ENCODE measurements at regions not wholly inside any gene's neighbourhood (a gene's known extent, or its start where the extent isn't known, plus 50 kb on each side); places are given as distances from the start of the nearest gene placed in this dataset.

- in situ Hi-C loops (cut with HindIII; ENCODE audit: low sequenced_read_pairs), result no loop called here
- H3K4me3 ChIP-seq (ENCODE audit: low read depth, low read length), result peak overlapping the region; percentile 83
- TF ChIP-seq, protein P1, sequence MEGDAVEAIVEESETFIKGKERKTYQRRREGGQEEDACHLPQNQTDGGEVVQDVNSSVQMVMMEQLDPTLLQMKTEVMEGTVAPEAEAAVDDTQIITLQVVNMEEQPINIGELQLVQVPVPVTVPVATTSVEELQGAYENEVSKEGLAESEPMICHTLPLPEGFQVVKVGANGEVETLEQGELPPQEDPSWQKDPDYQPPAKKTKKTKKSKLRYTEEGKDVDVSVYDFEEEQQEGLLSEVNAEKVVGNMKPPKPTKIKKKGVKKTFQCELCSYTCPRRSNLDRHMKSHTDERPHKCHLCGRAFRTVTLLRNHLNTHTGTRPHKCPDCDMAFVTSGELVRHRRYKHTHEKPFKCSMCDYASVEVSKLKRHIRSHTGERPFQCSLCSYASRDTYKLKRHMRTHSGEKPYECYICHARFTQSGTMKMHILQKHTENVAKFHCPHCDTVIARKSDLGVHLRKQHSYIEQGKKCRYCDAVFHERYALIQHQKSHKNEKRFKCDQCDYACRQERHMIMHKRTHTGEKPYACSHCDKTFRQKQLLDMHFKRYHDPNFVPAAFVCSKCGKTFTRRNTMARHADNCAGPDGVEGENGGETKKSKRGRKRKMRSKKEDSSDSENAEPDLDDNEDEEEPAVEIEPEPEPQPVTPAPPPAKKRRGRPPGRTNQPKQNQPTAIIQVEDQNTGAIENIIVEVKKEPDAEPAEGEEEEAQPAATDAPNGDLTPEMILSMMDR (IDR thresholded peaks at IDR 0.05; ENCODE audit: low read depth, low read length), result no peak
- DNase-seq (ENCODE audit: low read depth, low spot score), result peak; percentile 100
Measured at GRCh38 chr6:26285143-26286134, 79.6 kb upstream of the BTN3A2 start.

DNA sequence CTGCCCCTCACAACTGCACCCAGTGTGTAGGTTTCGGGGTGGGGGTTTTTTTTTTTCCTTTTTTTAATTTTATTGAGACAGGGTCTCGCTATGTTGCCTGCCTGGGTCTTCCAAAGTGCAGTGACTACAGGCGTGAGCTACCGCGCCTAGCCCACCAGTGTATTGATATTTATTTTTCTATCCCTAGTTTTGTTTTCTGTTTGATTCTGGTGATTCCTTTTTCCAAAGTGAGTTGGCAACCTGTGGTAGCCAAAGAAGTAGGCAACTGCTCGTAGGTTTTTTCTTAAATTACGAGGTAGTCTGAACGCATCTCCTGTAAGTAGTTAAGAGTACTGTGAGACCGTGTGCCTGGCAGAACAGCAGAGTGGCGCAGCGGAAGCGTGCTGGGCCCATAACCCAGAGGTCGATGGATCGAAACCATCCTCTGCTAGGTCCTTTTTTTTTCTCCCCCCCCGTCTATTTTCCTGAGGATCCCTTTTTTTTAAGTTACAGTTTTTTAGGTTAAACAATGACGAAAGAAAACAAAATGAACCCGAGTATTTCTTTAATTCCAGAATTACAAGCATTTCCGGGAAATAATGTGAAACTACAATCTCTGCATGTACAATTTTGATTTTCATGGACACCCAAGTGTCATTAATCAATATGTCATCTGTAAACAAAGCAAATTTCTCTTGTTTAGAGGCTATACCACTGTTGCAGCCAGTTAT, 78.7 kb upstream of the BTN3A2 start:
- in situ Hi-C loops (cut with HindIII; ENCODE audit: low sequenced_read_pairs), result no loop called here
- peak overlapping the region; percentile 83 for H3K4me3 ChIP-seq (ENCODE audit: low read depth, low read length)
- DNase-seq (ENCODE audit: low read depth, low spot score), result peak; percentile 76
- TF ChIP-seq, protein P1 (IDR thresholded peaks at IDR 0.05; ENCODE audit: low read depth, low read length), result no peak

DNA sequence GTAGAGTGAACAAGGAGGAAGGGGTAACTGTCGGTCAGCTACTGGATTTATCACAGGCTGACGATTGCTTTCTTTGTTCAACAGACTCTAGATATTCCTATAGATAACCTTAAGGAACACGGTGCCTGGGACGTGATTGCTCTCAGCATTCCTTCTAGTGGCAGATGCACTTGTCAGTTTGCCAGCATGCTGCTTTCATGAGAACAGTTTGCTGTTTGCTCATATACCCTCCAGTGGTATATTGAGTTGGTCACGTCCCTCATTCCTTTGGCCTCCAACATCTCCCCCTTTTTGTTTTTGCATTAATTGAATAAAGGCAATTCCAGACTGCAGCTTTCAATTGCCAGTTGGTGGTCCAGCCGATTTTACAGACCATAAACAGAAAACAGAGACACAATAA, 76.8 kb upstream of the BTN3A2 start:
- DNase-seq (ENCODE audit: low read depth, low spot score), result no peak
- no peak overlapping the region for H3K4me3 ChIP-seq (ENCODE audit: low read depth, low read length)
- in situ Hi-C loops (cut with HindIII; ENCODE audit: low sequenced_read_pairs), result no loop called here
- TF ChIP-seq, protein P1 (IDR thresholded peaks at IDR 0.05; ENCODE audit: low read depth, low read length), result no peak

DNA sequence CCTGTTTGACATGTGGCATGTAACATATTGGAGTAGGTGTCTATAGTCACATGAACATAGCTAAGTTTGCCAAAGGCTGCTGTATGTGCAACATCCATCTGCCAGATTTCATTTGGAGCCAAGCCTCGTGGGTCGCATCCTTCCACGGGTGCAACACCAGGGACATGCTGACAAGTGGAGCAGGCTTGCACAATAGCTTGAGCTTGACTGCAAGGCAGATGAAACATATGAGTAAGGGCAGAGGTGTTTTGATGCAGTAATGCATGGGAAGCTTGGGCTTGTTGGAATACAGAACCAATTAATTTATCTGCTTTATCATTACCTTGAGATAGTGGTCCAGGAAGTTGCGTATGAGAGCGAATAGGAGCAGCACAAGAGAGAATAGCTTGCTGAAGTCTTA, 74.1 kb upstream of the BTN3A2 start:
- DNase-seq (ENCODE audit: low read depth, low spot score), result no peak
- in situ Hi-C loops (cut with HindIII; ENCODE audit: low sequenced_read_pairs), result no loop called here
- TF ChIP-seq, protein P1 (IDR thresholded peaks at IDR 0.05; ENCODE audit: low read depth, low read length), result no peak
- H3K4me3 ChIP-seq (ENCODE audit: low read depth, low read length), result no peak overlapping the region

DNA sequence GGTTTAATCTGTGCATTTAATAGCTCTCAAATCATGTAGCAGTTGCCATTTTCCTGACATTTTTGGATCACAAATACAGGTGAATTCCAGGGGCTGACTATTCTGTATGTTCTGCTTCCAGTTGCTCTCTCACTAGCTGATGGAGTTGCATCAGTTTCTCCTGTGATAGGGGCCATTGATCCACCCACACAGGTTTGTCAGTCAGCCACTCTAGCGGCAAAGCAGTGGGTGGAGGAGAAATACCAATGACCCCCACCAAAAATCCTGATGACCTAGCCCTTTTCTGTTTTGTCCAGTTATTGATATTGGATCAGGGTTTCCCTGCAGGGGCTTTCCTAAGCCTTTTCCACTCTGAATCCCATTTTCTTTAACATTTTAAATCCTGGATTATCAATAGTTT, 72.3 kb upstream of the BTN3A2 start:
- TF ChIP-seq, protein P1 (IDR thresholded peaks at IDR 0.05; ENCODE audit: low read depth, low read length), result no peak
- DNase-seq (ENCODE audit: low read depth, low spot score), result no peak
- in situ Hi-C loops (cut with HindIII; ENCODE audit: low sequenced_read_pairs), result no loop called here
- no peak overlapping the region for H3K4me3 ChIP-seq (ENCODE audit: low read depth, low read length)

- H3K4me3 ChIP-seq (ENCODE audit: low read depth, low read length), result no peak overlapping the region
- no peak for DNase-seq (ENCODE audit: low read depth, low spot score)
- in situ Hi-C loops (cut with HindIII; ENCODE audit: low sequenced_read_pairs), result no loop called here
- TF ChIP-seq, protein P1 (IDR thresholded peaks at IDR 0.05; ENCODE audit: low read depth, low read length), result no peak
Measured at GRCh38 chr6:26294302-26294701, 70.7 kb upstream of the BTN3A2 start.

All from astrocyte of the spinal cord (primary cell).